Left forelimb (tissue), 1 donor: ENCODE measurements at regions not wholly inside any gene's neighbourhood (a gene's known extent, or its start where the extent isn't known, plus 50 kb on each side); places are given as distances from the start of the nearest gene placed in this dataset.

ENCODE experiments used
- DNase-seq: peaks from one replicate; pipeline ENCODE4 v3.0.0-alpha.2; 2018; ENCODE audit warnings: low spot score

GRCh38 chr15:85941186-85941855 is 138.3 kb upstream of the AGBL1 start:
- DNase-seq = peak; percentile 82

GRCh38 chr15:85942632-85943031 is 137.0 kb upstream of the AGBL1 start:
- no peak for DNase-seq

- DNase-seq = no peak
Observed at GRCh38 chr15:85943151-85943550, 136.5 kb upstream of the AGBL1 start.

GRCh38 chr15:85943791-85944190 is 135.9 kb upstream of the AGBL1 start:
- no peak for DNase-seq

GRCh38 chr15:85947021-85947420 is 132.7 kb upstream of the AGBL1 start:
- DNase-seq = no peak

DNA sequence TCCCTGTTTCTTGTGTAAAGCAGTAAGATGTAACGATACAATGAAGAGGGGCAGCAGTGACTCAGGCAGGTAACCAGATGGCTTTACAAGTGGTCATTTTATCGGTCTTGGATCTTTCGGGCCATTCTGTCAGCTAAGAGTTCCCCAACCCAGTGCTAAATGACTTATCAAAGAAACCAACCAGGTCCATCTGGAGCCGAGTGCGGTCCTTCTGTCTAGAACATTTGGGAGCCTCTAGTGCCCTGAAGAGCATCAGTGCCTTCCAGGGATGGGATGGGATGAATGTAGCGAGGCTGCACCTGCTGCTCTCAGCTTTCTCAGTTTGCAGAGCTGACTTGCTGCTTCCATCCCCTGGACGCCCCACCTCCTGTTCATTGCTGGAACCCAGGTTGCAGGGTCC is 131.7 kb upstream of the AGBL1 start:
- DNase-seq = no peak

- no peak for DNase-seq
Observed at GRCh38 chr15:85950101-85950500, 129.6 kb upstream of the AGBL1 start.

DNA sequence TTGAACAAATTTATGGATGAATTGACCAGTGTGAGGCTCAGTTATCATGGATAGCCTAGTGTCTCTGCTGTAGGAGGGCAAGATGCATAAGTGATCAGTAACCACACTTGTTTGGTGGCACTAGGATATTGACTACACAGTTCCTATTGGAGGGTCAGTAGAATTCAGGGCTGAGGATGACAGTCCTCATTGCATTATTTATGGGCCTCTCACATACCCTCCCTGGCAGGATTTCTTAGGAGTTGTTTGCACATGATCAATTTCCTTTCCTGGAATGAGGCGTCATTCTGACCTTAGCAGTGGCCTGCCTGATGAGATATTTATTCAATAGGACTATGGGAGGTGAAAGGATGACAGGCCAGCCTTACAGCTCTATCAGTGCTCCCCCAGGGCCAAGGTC is 125.1 kb upstream of the AGBL1 start:
- no peak for DNase-seq

- DNase-seq = no peak
Observed at GRCh38 chr15:85955501-85956391, 123.9 kb upstream of the AGBL1 start.

- DNase-seq = no peak
Observed at GRCh38 chr15:85956532-85957275, 123.0 kb upstream of the AGBL1 start.

DNA sequence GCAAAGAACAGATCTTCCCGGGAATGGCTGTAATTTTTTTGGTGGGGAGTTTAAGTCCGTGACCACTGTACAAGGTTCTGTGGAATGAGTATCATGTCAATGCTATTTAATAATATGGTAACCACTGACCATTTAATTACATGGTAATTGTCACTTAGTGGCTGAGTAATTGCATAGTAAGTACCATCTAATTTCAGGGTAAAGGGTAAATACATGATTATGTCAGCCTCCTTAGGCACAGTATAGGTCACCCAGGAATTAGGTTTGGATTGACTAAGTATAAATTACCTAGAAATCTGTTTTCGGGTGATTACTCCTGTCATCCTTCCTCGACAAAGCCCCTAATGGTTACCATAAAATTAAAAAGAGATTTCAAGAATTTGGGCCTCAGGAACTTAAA is 120.1 kb upstream of the AGBL1 start:
- DNase-seq = no peak

- DNase-seq = no peak
Observed at GRCh38 chr15:85960381-85960780, 119.3 kb upstream of the AGBL1 start.

DNA sequence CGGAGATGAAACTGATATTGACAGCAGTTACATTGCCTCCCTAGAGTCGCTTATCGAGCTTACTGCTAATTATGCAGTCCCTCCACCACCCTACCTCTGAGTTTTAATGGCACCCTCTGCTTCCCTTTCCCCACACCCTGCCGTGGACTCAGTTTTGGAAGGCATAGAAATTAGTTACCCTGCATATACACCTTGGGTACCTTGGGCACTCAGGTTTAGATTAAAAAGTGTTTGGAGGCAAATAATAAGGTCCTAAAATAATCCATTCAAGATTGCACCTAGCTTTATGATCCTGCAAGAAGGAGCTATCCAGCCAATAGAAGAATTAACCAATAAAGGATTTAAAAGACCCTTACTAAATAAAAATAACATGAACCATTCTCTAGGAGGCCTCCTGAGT is 117.8 kb upstream of the AGBL1 start:
- no peak for DNase-seq

DNA sequence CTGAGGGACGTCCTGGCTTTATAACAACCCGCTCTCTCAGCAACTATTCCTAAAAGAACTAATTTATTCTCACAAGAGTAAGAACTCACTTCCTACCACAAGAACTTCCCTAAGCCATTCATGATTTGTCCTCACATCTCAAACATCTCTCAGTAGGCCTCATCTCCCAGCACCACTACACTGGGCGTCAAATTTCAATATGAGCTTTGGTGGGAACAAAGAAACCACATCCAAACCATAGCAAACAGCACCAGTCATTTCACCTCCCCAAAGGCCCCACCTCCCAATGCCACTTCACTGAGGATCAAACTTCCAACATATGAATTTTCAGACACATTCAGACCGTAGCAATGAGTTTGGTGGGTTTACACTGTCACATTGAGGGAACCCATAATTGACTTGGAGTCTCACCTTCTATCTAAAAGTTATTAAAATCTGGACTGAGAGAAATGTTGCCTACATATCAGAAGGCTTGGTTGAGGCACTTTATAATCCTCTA is 116.4 kb upstream of the AGBL1 start:
- no peak for DNase-seq

GRCh38 chr15:85964471-85964870 is 115.2 kb upstream of the AGBL1 start:
- DNase-seq = no peak

DNA sequence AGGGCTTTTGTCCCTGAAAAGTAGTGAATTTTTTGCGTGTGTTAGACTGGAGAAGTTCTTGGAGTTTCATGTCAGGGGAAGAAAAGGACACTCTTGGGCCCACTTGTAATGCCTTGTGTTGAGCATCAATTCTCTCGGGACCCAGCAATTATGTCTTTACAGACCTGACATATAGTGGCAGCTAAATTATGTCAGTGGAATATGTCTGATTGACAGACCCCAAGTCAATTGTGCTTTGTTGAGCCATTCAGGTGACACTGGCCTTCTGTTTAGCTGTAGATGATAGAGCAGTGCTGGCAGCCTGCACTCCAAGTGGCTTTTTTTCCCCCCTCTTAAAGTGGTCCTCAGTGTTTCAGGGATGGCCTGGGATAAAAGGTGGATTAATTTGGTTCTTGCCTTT is 112.1 kb upstream of the AGBL1 start:
- no peak for DNase-seq

GRCh38 chr15:85972805-85973540 is 106.7 kb upstream of the AGBL1 start:
- no peak for DNase-seq

GRCh38 chr15:85973584-85974347 is 105.9 kb upstream of the AGBL1 start:
- no peak for DNase-seq

- no peak for DNase-seq
Observed at GRCh38 chr15:85974348-85974705, 105.3 kb upstream of the AGBL1 start.

- no peak for DNase-seq
Observed at GRCh38 chr15:85974742-85975141, 104.9 kb upstream of the AGBL1 start.

DNA sequence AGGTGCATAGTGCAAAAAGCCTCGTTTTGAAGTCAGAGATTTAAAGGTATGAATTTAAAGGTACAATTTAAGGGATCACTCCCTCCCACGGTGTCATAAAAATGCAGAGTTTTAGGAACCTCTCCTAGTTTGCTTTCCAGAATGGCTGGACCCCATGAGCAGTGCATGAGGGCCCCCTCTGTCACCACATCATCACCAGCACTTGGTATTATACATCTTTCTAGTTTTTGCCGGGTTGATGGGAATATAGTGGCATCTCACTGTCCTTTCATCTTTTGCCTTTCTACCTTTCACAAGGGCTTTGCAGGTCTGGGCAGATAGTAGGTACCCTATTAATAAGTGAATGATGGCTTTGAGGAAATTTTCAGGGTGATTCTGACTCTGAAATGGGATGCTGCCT is 103.6 kb upstream of the AGBL1 start:
- no peak for DNase-seq
